ENCODE measurements at regions not wholly inside any gene's neighbourhood (a gene's known extent, or its start where the extent isn't known, plus 50 kb on each side); places are given as distances from the start of the nearest gene placed in this dataset.

DNA sequence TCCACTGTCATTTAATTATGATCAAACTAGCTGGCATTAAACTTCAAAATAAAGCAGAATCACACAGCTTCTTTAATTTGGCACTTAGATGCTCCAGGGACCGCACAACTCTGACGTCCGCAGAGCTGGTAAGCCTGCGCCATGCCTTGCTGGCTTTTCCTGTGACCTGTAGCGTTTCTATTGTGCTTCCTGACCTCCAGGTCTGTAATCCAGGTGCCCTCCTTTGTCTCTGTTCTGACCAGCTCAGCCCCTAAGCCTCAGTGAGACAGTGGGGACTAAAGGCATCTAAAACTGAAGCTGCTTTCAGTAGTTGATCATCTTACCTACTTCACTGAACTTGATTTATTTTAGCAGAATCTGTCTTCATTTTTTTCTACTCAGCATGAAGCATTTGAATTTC lies 249.7 kb upstream of the RGPD4 start:
- Histone ChIP-seq H3K27ac (no peak overlapping the region), H3K4me2 (no peak overlapping the region), H3K27me3 (no peaks in the 10 kb centered on the region), H3K36me3 (replicated peaks; ENCODE audit: insufficient read depth, low read depth) (no peaks in the 10 kb centered on the region), H3K4me3 (no peak overlapping the region), H2AFZ (no peak overlapping the region), H3K4me1 (ENCODE audit: insufficient read depth) (no peaks in the 10 kb centered on the region), H3K9me2 (replicated peaks; ENCODE audit: insufficient read depth) (no peaks in the 10 kb centered on the region), H3K79me2 (no peaks in the 10 kb centered on the region), H4K20me1 (ENCODE audit: insufficient read depth, poor library complexity, severe bottlenecking) (no peaks in the 10 kb centered on the region), H3K9me3 (ENCODE audit: low read depth) (no peaks in the 10 kb centered on the region)
- WGBS (ENCODE audit: low lambda C conversion rate, missing lambda C conversion rate), result 82% methylated on average over 5 of the region's 5 CpGs
- no peak for DNase-seq (ENCODE audit: low spot score)
- TF ChIP-seq EZH2phosphoT487 (IDR thresholded peaks at IDR 0.05; ENCODE audit: low read depth, severe bottlenecking, unreplicated experiment) (no peak), EZH2 (IDR thresholded peaks at IDR 0.05; ENCODE audit: borderline replicate concordance) (no peak)
- TF ChIP-seq, protein P1, sequence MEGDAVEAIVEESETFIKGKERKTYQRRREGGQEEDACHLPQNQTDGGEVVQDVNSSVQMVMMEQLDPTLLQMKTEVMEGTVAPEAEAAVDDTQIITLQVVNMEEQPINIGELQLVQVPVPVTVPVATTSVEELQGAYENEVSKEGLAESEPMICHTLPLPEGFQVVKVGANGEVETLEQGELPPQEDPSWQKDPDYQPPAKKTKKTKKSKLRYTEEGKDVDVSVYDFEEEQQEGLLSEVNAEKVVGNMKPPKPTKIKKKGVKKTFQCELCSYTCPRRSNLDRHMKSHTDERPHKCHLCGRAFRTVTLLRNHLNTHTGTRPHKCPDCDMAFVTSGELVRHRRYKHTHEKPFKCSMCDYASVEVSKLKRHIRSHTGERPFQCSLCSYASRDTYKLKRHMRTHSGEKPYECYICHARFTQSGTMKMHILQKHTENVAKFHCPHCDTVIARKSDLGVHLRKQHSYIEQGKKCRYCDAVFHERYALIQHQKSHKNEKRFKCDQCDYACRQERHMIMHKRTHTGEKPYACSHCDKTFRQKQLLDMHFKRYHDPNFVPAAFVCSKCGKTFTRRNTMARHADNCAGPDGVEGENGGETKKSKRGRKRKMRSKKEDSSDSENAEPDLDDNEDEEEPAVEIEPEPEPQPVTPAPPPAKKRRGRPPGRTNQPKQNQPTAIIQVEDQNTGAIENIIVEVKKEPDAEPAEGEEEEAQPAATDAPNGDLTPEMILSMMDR (IDR thresholded peaks at IDR 0.05; ENCODE audit: poor library complexity), result no peak

DNA sequence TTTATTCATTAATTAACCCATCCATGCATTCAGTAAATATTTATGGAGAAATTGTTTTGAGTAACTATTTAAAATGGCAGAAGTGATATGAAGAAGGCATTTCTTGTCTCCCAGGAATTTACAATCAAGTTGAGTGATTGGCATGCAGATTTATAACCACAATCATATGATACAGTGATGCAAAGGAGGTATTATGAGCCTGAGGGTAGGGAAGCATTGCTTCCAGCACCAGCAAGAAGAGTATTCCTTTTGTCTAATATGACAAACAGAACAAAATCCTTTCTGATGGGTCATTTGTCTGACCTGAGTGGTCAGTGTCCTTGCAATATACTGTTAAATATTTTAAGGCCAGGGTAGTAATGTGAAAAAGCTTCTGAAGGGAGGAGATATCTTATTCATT lies 244.2 kb upstream of the RGPD4 start:
- no peak overlapping the region for H3K4me3 ChIP-seq
- H3K27ac ChIP-seq, result no peak overlapping the region
- H2AFZ ChIP-seq, result no peak overlapping the region
- no peaks in the 10 kb centered on the region for H3K36me3 ChIP-seq (replicated peaks; ENCODE audit: insufficient read depth, low read depth)
- no peaks in the 10 kb centered on the region for H3K9me3 ChIP-seq (ENCODE audit: low read depth)
- no peaks in the 10 kb centered on the region for H3K9me2 ChIP-seq (replicated peaks; ENCODE audit: insufficient read depth)
- H4K20me1 ChIP-seq (ENCODE audit: insufficient read depth, poor library complexity, severe bottlenecking), result no peaks in the 10 kb centered on the region
- no peaks in the 10 kb centered on the region for H3K79me2 ChIP-seq
- H3K4me2 ChIP-seq, result no peak overlapping the region
- TF ChIP-seq EZH2 (IDR thresholded peaks at IDR 0.05; ENCODE audit: borderline replicate concordance), result no peak
- no peaks in the 10 kb centered on the region for H3K27me3 ChIP-seq
- no peak for DNase-seq (ENCODE audit: low spot score)
- H3K4me1 ChIP-seq (ENCODE audit: insufficient read depth), result no peaks in the 10 kb centered on the region

DNA sequence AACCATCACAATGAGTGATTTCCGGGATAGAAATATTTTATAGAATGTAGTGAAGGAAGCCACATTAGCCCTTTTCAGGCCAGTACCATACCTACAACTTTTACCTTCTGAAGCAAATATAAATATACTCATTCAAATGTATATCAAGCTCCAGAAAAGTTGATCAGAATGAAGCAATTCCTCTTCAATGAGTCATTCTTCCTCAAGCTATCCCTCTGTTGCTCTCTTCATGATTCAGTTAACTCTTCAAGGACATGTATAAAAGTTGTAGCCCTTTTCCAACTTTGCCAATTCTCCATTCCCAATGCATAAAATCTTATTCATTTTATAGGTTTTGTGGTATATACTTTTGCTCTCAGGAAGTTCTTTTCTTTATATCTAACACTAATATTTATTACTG lies 242.1 kb upstream of the RGPD4 start:
- H3K36me3 ChIP-seq (replicated peaks; ENCODE audit: insufficient read depth, low read depth), result no peaks in the 10 kb centered on the region
- no peaks in the 10 kb centered on the region for H3K79me2 ChIP-seq
- H4K20me1 ChIP-seq (ENCODE audit: insufficient read depth, poor library complexity, severe bottlenecking), result no peaks in the 10 kb centered on the region
- H3K4me1 ChIP-seq (ENCODE audit: insufficient read depth), result no peaks in the 10 kb centered on the region
- TF ChIP-seq EZH2phosphoT487 (IDR thresholded peaks at IDR 0.05; ENCODE audit: low read depth, severe bottlenecking, unreplicated experiment) (no peak), EZH2 (IDR thresholded peaks at IDR 0.05; ENCODE audit: borderline replicate concordance) (no peak)
- TF ChIP-seq, protein P1 (IDR thresholded peaks at IDR 0.05; ENCODE audit: poor library complexity), result no peak
- H3K9me3 ChIP-seq (ENCODE audit: low read depth), result no peaks in the 10 kb centered on the region
- no peak overlapping the region for H3K27ac ChIP-seq
- DNase-seq (ENCODE audit: low spot score), result no peak
- 96% methylated on average over 1 of the region's 1 CpG for WGBS (ENCODE audit: low lambda C conversion rate, missing lambda C conversion rate)
- no peaks in the 10 kb centered on the region for H3K9me2 ChIP-seq (replicated peaks; ENCODE audit: insufficient read depth)
- H2AFZ ChIP-seq, result no peak overlapping the region
- no peak overlapping the region for H3K4me2 ChIP-seq
- H3K4me3 ChIP-seq, result no peak overlapping the region
- H3K27me3 ChIP-seq, result no peaks in the 10 kb centered on the region

DNA sequence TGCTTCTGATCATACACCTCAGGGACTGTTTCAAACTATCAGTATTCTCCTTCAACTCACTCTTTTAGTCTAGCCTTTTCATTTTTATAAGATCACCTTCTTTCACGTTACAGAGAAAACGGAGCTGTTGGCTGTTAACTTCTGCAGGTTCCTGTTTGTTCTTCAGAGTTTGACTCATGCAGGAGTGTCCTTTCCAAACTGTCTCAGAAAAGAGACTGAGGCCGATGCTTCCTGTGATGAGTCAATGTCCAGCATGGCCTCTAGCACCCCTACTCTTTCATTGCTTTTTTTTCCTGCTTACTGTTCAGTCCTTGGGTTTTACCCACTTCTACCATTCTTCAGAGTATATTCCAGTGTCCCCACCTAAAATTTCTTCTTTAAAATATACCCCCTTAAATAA lies 240.8 kb upstream of the RGPD4 start:
- Histone ChIP-seq H3K4me2 (no peak overlapping the region), H3K9me3 (ENCODE audit: low read depth) (no peaks in the 10 kb centered on the region), H2AFZ (no peak overlapping the region), H3K4me3 (no peak overlapping the region), H3K27me3 (no peaks in the 10 kb centered on the region), H3K79me2 (no peaks in the 10 kb centered on the region), H4K20me1 (ENCODE audit: insufficient read depth, poor library complexity, severe bottlenecking) (no peaks in the 10 kb centered on the region), H3K27ac (no peak overlapping the region), H3K4me1 (ENCODE audit: insufficient read depth) (no peaks in the 10 kb centered on the region), H3K9me2 (replicated peaks; ENCODE audit: insufficient read depth) (no peaks in the 10 kb centered on the region), H3K36me3 (replicated peaks; ENCODE audit: insufficient read depth, low read depth) (no peaks in the 10 kb centered on the region)
- TF ChIP-seq, protein P1 (IDR thresholded peaks at IDR 0.05; ENCODE audit: poor library complexity), result no peak
- TF ChIP-seq EZH2phosphoT487 (IDR thresholded peaks at IDR 0.05; ENCODE audit: low read depth, severe bottlenecking, unreplicated experiment), result no peak
- no peak for TF ChIP-seq EZH2 (IDR thresholded peaks at IDR 0.05; ENCODE audit: borderline replicate concordance)
- 66% methylated on average over 3 of the region's 3 CpGs for WGBS (ENCODE audit: low lambda C conversion rate, missing lambda C conversion rate)
- no peak for DNase-seq (ENCODE audit: low spot score)

Measured in hepatocyte (in vitro differentiated cells).